SK-N-SH treated with all-trans-retinoic acid at 6 μM for 48 hours (cell line): ENCODE measurements at regions not wholly inside any gene's neighbourhood (a gene's known extent, or its start where the extent isn't known, plus 50 kb on each side); places are given as distances from the start of the nearest gene placed in this dataset.

Experiments
- BACH2 ChIP-seq: fragments of 250-450 bp; sonication (Bioruptor Pico); IDR thresholded peaks from 2 replicates; pipeline ENCODE4 v1.9.0; 2021; ENCODE audit warnings: mild to moderate bottlenecking, borderline replicate concordance
- CREB5 ChIP-seq: fragments of 250-450 bp; sonication (Bioruptor Pico); IDR thresholded peaks from 2 replicates; pipeline ENCODE4 v1.5.1; 2020; ENCODE audit warnings: low read depth, mild to moderate bottlenecking, moderate library complexity
- CSDC2 ChIP-seq: fragments of 250-450 bp; sonication (Bioruptor Pico); IDR thresholded peaks from 2 replicates; pipeline ENCODE4 v1.5.0; 2020; ENCODE audit warnings: mild to moderate bottlenecking, moderate library complexity
- ISL1 ChIP-seq: fragments of 250-450 bp; sonication (Bioruptor Pico); IDR thresholded peaks from 2 replicates; pipeline ENCODE4 v2.1.2; 2022; ENCODE audit warnings: mild to moderate bottlenecking, moderate library complexity
- POU6F1 ChIP-seq: fragments of 250-450 bp; sonication (Bioruptor Pico); IDR thresholded peaks from 2 replicates; pipeline ENCODE4 v1.8.0; 2021; ENCODE audit warnings: low read depth, mild to moderate bottlenecking, moderate library complexity, borderline replicate concordance

GRCh38 chr7:98493030-98493778 lies 92.3 kb upstream of the BAIAP2L1 start:
- TF ChIP-seq CSDC2 (CRISPR knock-in tag) = no peak
- no peak for TF ChIP-seq BACH2 (CRISPR knock-in tag)
- TF ChIP-seq ISL1 = no peak
- TF ChIP-seq CREB5 (CRISPR knock-in tag) = no peak
- TF ChIP-seq POU6F1 = no peak
